Trophoblast cell (in vitro differentiated cells and primary cell): ENCODE measurements at regions not wholly inside any gene's neighbourhood (a gene's known extent, or its start where the extent isn't known, plus 50 kb on each side); places are given as distances from the start of the nearest gene placed in this dataset.

Experiments
- DNase-seq, 2 donors: peaks; one replicate each; pipeline ENCODE4 v3.0.0-alpha.2; 2016
- H2AFZ ChIP-seq: 2 replicates; pipeline ENCODE4 v1.6.1; 2013; ENCODE audit warnings: low read length, moderate library complexity, mild to moderate bottlenecking; ENCODE audit not compliant: insufficient read depth, poor library complexity
- H2AK5ac ChIP-seq: 2 replicates; pipeline ENCODE4 v1.6.1; 2013; ENCODE audit warnings: mild to moderate bottlenecking, low read length
- H2BK120ac ChIP-seq: 2 replicates; pipeline ENCODE4 v1.6.1; 2013; ENCODE audit warnings: low read length, mild to moderate bottlenecking, moderate library complexity; ENCODE audit not compliant: insufficient read depth, poor library complexity
- H2BK12ac ChIP-seq: 2 replicates; pipeline ENCODE4 v1.6.1; 2013; ENCODE audit warnings: mild to moderate bottlenecking, low read length, moderate library complexity
- H2BK5ac ChIP-seq: 2 replicates; pipeline ENCODE4 v1.6.1; 2013; ENCODE audit warnings: low read length, low read depth, moderate library complexity, mild to moderate bottlenecking; ENCODE audit not compliant: poor library complexity
- H3K14ac ChIP-seq: 2 replicates; pipeline ENCODE4 v1.6.1; 2013; ENCODE audit warnings: mild to moderate bottlenecking, low read length
- H3K18ac ChIP-seq: 2 replicates; pipeline ENCODE4 v1.6.1; 2013; ENCODE audit warnings: mild to moderate bottlenecking, low read length
- H3K23ac ChIP-seq: 2 replicates; pipeline ENCODE4 v1.6.1; 2013; ENCODE audit warnings: low read length
- H3K27ac ChIP-seq: 2 replicates; pipeline ENCODE4 v1.5.1; 2013; ENCODE audit warnings: low read depth, mild to moderate bottlenecking, inconsistent platforms, low read length, moderate library complexity
- H3K27me3 ChIP-seq: 2 replicates; pipeline ENCODE4 v1.6.1; 2013; ENCODE audit warnings: inconsistent platforms, mild to moderate bottlenecking, low read length, moderate library complexity; ENCODE audit not compliant: insufficient read depth
- H3K36me3 ChIP-seq, 2 experiments: 1 replicate in 1 of 2; 2 replicates in 1 of 2; pipeline ENCODE4 v1.6.1; 2013; ENCODE audit warnings: low read length in 2 of 2, mild to moderate bottlenecking in 2 of 2, moderate library complexity in 1 of 2; ENCODE audit not compliant: insufficient read depth in 2 of 2, control insufficient read depth in 1 of 2
- H3K4ac ChIP-seq: 2 replicates; pipeline ENCODE4 v1.6.1; 2013; ENCODE audit warnings: low read depth, mild to moderate bottlenecking, low read length, moderate library complexity
- H3K4me1 ChIP-seq, 2 experiments: 1 replicate in 1 of 2; 2 replicates in 1 of 2; pipeline ENCODE4 v1.6.1; 2013; ENCODE audit warnings: low read length in 2 of 2, mild to moderate bottlenecking in 2 of 2, moderate library complexity in 1 of 2; ENCODE audit not compliant: insufficient read depth in 2 of 2, control insufficient read depth in 1 of 2
- H3K4me2 ChIP-seq: 2 replicates; pipeline ENCODE4 v1.6.1; 2013; ENCODE audit warnings: inconsistent platforms, mild to moderate bottlenecking, low read length, moderate library complexity
- H3K4me3 ChIP-seq: 2 replicates; pipeline ENCODE4 v1.5.1; 2013; ENCODE audit warnings: mild to moderate bottlenecking, low read depth, low read length, inconsistent platforms
- H3K79me1 ChIP-seq: one replicate; pipeline ENCODE4 v1.6.1; 2013; ENCODE audit warnings: low read length
- H3K79me2 ChIP-seq: 2 replicates; pipeline ENCODE4 v1.6.1; 2013; ENCODE audit warnings: low read length, mild to moderate bottlenecking; ENCODE audit not compliant: control insufficient read depth, insufficient read depth, poor library complexity
- H3K9ac ChIP-seq: 2 replicates; pipeline ENCODE4 v1.6.1; 2013; ENCODE audit warnings: mild to moderate bottlenecking, low read length
- H3K9me3 ChIP-seq: 2 replicates; pipeline ENCODE4 v1.6.1; 2013; ENCODE audit warnings: low read depth, mild to moderate bottlenecking, control low read depth, inconsistent platforms, low read length; ENCODE audit not compliant: insufficient read depth
- H4K12ac ChIP-seq: 2 replicates; pipeline ENCODE4 v1.6.1; 2013; ENCODE audit warnings: low read depth, mild to moderate bottlenecking, low read length, moderate library complexity
- H4K8ac ChIP-seq: 2 replicates; pipeline ENCODE4 v1.6.1; 2013; ENCODE audit warnings: low read depth, mild to moderate bottlenecking, low read length, moderate library complexity
- H4K91ac ChIP-seq: one replicate; pipeline ENCODE4 v1.6.1; 2013; ENCODE audit warnings: low read depth, mild to moderate bottlenecking, low read length, moderate library complexity
- WGBS: extraction: QIAGEN DNeasy Blood & Tissue Kit; methylation state at CpG from one replicate; pipeline ENCODE4 v1.1.7; 2013; ENCODE audit warnings: missing lambda C conversion rate; ENCODE audit not compliant: insufficient read length, insufficient coverage; ENCODE audit errors: extremely low coverage; 5-methylcytosine and 5-hydroxymethylcytosine counted together

DNA sequence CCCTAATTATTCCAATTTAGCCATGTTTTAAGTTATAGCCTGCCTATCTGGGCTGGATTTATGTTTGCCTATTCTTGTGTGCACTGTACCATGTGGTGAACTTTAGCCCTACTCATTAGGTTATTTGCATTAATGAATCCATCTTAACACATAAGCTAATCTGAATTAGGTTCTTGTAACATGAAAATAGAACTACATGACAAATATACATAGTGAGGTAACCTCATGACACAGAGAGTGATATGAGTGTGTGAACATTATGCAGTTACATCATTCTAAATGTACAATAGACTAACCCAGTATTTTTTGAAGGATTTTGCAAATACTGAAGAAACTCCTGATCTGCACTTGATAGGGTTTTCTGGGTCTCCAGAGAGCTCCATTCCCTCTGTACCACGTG, 733.7 kb upstream of the CITED2 start:
- Histone ChIP-seq H4K12ac (no peak overlapping the region), H3K9me3 (no peaks in the 10 kb centered on the region), H3K18ac (no peak overlapping the region), H3K4me2 (no peak overlapping the region), H3K4me3 (no peak overlapping the region), H3K36me3 (no peaks in the 10 kb centered on the region), H3K9ac (no peak overlapping the region), H2AFZ (no peak overlapping the region), H3K27ac (no peak overlapping the region), H4K8ac (no peak overlapping the region), H3K27me3 (no peaks in the 10 kb centered on the region), H3K4me1 (peaks cover 0 to 4% of the 10 kb centered on the region in 2 experiments), H2BK12ac (no peak overlapping the region), H3K79me2 (no peaks in the 10 kb centered on the region), H2BK120ac (no peak overlapping the region), H2AK5ac (no peak overlapping the region), H3K14ac (no peak overlapping the region), H3K4ac (no peak overlapping the region), H3K79me1 (peaks cover 4% of the 10 kb centered on the region), H4K91ac (no peak overlapping the region), H3K23ac (no peak overlapping the region), H2BK5ac (no peak overlapping the region)
- no CpG with 5 or more reads among the region's 1 CpG for WGBS
- DNase-seq = peak in 1 of 2 donors; percentile 4

DNA sequence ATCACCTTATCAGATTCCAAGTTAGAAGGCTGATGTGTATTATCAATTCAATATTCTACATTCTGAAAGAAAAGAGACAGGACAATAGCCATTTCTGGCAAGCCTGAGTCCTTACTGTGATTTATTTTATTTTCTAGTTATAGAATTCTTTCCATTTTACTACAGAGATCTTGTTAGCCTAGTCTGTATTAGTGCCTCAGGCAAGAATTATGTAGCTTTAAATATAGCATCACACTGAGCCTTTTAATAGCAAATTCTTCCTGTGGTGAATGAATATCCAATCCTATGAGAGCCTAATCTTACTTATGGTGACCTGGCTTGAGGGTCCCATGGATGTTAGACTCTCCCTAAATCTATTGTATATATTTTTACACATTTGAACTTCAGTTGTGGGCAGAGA, 732.8 kb upstream of the CITED2 start:
- H3K27ac ChIP-seq = no peak overlapping the region
- H3K23ac ChIP-seq = no peak overlapping the region
- H3K9ac ChIP-seq = no peak overlapping the region

DNA sequence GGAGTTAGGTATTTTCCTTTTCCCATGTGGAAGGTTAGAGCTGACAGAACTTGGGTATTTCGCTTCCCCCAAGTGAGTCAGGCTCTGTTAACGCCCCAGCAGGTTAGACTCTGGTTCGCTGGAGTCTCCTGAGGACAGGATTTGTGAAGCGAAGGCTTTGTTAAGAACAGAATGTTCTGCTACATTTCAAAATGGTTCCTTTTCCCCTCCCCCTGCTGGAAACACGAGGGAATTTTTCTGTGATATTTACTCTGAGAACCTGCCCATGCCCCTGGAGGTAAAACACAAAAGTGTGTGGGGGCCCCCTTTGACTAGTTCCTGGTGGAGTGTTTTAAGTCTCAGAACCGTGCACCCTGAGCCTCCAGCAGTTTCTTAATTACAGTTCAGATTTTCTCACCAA, 731.4 kb upstream of the CITED2 start:
- peaks cover 0 to 4% of the 10 kb centered on the region in 2 experiments for H3K4me1 ChIP-seq
- H3K79me1 ChIP-seq = peaks cover 4% of the 10 kb centered on the region
- peak overlapping the region; percentile 22 for H3K27ac ChIP-seq
- H3K79me2 ChIP-seq = no peaks in the 10 kb centered on the region
- H2AFZ ChIP-seq = peak overlapping the region; percentile 30
- peak; percentile 20 to 61 for DNase-seq
- no peak overlapping the region for H3K4ac ChIP-seq
- no peak overlapping the region for H3K14ac ChIP-seq
- no peak overlapping the region for H2BK120ac ChIP-seq
- no peak overlapping the region for H4K8ac ChIP-seq
- no peak overlapping the region for H2AK5ac ChIP-seq
- peak overlapping the region; percentile 44 for H4K12ac ChIP-seq
- H2BK12ac ChIP-seq = peak overlapping the region; percentile 79
- no CpG with 5 or more reads among the region's 6 CpGs for WGBS
- H3K4me3 ChIP-seq = no peak overlapping the region
- H3K36me3 ChIP-seq = no peaks in the 10 kb centered on the region
- peak overlapping the region; percentile 75 for H4K91ac ChIP-seq
- H3K9ac ChIP-seq = no peak overlapping the region
- H3K9me3 ChIP-seq = no peaks in the 10 kb centered on the region
- no peak overlapping the region for H3K4me2 ChIP-seq
- H3K18ac ChIP-seq = no peak overlapping the region
- H3K27me3 ChIP-seq = no peaks in the 10 kb centered on the region
- no peak overlapping the region for H2BK5ac ChIP-seq
- no peak overlapping the region for H3K23ac ChIP-seq

More for the DNA sequence above, 732.8 kb upstream of the CITED2 start:
- Histone ChIP-seq H3K9me3 (no peaks in the 10 kb centered on the region), H3K4ac (no peak overlapping the region), H3K4me3 (no peak overlapping the region), H2BK12ac (no peak overlapping the region), H3K18ac (no peak overlapping the region), H3K4me2 (no peak overlapping the region), H3K14ac (no peak overlapping the region), H3K79me1 (peaks cover 4% of the 10 kb centered on the region), H3K79me2 (no peaks in the 10 kb centered on the region), H2AFZ (no peak overlapping the region), H2BK5ac (no peak overlapping the region), H3K27me3 (no peaks in the 10 kb centered on the region), H4K91ac (no peak overlapping the region), H3K4me1 (peaks cover 0 to 4% of the 10 kb centered on the region in 2 experiments), H2BK120ac (no peak overlapping the region), H4K8ac (no peak overlapping the region), H2AK5ac (no peak overlapping the region), H4K12ac (no peak overlapping the region), H3K36me3 (no peaks in the 10 kb centered on the region)
- DNase-seq = peak in 1 of 2 donors; percentile 31

DNA sequence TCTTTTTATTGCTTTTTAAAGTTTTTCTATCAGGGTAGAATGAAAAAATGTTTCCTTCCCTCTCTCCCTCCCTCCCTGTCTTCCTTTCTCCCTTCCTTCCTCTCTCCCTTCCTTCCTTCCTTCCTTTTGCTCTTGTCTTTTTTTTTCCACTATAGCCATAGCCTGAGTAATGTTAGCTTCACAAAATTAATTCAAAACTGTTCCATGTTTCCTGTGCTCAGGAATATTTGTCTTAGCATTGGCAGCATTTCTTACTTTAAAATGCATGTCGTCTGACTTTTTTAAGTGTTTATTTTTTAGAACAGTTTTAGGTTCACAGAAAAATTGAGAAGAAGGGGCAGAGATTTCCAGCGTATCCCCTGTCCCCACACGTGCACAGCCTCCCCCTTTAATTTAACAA, 730.8 kb upstream of the CITED2 start:
- no peak overlapping the region for H2AK5ac ChIP-seq
- H2BK120ac ChIP-seq = no peak overlapping the region
- peak overlapping the region; percentile 71 for H4K8ac ChIP-seq
- H3K4me3 ChIP-seq = no peak overlapping the region
- no peak overlapping the region for H2AFZ ChIP-seq
- H3K4ac ChIP-seq = no peak overlapping the region
- H3K79me2 ChIP-seq = no peaks in the 10 kb centered on the region
- no peak overlapping the region for H3K14ac ChIP-seq
- no peak overlapping the region for H3K18ac ChIP-seq
- no peak overlapping the region for H3K23ac ChIP-seq
- peaks cover 4% of the 10 kb centered on the region for H3K79me1 ChIP-seq
- WGBS = no CpG with 5 or more reads among the region's 3 CpGs
- H2BK5ac ChIP-seq = no peak overlapping the region
- peak overlapping the region; percentile 19 for H4K91ac ChIP-seq
- H3K4me1 ChIP-seq = peaks cover 0 to 4% of the 10 kb centered on the region in 2 experiments
- H3K4me2 ChIP-seq = no peak overlapping the region
- H3K27ac ChIP-seq = peak overlapping the region; percentile 22
- H4K12ac ChIP-seq = no peak overlapping the region
- no peak overlapping the region for H3K9ac ChIP-seq
- no peaks in the 10 kb centered on the region for H3K36me3 ChIP-seq
- no peaks in the 10 kb centered on the region for H3K9me3 ChIP-seq
- H2BK12ac ChIP-seq = peak overlapping the region; percentile 15
- no peaks in the 10 kb centered on the region for H3K27me3 ChIP-seq
- no peak for DNase-seq
